CD4-positive, alpha-beta T cell treated with Interleukin-2 at 100 ng/mL for 4 hours (primary cell): ENCODE measurements at regions not wholly inside any gene's neighbourhood (a gene's known extent, or its start where the extent isn't known, plus 50 kb on each side); places are given as distances from the start of the nearest gene placed in this dataset.

Experiments
- DNase-seq: peaks from one replicate; pipeline ENCODE4 v3.0.0-alpha.2; 2020; ENCODE audit warnings: low spot score

DNA sequence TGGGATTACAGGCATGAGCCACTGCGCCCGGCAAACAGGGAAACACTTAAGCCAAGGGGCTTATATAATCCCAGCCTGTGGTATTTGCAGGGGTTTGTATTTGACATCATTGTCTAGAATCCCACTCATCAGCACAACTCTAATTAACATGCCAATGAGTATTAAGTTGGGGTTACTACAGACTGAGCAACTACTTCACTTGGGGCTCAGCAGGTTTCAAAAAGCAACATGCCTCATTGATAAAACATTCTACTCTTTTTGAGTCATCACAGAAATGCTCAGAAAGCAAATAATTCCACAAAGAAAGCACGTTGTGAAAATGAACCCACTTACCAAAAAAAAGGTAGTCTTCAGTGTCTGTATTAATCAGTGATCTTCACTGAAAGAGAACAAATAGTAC is 236.9 kb upstream of the CELF2 start:
- DNase-seq, result no peak

DNA sequence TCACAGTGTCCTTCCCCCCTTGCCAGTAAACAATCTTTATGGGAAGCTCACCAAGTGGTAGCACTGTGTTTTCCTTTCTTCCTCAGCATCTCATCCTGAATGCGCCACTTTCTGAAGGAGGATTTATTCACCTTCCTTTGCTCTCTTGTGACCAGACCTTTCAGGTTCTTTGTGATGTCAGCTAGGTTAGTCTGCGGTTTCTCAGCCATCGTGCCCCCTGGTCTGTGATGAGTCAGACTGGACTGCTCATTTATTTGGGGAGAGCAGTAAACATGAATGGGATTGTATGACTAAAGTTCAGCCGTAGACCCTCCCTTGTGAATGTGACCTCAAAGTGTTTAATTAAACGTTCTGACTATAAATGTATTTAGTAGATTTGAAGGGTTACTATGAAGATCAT is 235.1 kb upstream of the CELF2 start:
- no peak for DNase-seq

DNA sequence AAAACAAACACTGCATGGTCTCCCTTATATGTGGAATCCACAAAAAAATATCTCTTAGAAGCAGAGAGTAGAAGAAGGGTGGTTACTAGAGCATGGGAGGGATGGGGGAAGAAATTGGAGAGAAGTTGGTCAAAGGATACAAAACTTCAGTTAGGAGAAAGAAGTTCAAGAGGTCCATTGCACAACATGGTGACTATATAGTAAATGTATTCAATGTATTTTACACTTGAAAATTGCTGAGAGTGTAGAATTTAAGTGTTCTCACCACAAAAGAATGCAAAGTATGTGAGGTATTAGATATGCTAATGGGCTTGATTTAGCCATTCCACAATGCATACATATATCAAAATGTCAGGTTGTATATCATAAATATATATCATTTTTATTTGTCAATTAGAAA is 232.0 kb upstream of the CELF2 start:
- no peak for DNase-seq

DNA sequence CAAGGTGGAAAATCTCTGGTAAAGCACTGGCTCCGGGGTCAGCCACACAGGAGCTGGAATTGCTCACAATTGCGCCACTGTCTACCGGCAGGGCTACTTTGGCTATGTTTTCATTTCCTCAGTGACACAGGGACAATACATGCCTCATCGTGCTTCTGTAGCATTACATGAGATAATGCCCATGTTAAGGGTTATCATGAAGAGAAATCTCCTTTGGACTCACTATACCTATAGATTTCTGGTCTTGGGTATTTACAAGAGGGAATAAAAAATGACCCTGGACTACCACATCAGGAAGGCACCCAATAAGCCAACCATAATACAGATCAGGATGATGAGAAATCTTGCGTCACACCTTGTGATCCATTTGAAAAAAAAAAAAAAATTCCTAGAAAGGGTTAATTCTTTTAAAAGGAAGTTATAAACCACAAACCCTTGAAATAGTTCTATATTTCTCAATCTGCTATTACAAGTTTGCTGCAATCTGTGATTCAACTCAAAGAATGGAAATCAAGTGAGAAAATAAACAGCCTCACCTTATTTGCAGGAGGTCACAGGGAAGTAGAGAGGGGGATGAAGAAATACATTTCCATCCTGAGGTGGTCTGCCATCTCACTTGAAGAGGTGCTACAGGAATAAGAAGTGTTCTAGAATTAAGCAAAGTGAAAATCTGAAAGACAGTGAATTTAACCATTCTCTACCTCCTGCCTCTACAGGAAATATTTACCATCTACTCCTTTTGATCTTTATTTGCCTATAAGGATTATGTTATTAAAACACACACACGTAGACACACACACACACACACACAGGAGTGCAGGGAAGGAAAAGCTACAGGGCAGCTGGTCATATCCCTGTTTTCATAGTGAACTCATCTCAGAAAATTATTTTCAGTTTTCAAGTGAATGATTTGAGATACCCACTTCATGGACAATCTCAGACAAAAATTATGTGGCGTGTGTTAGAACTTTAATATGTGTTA is 231.3 kb upstream of the CELF2 start:
- no peak for DNase-seq

DNA sequence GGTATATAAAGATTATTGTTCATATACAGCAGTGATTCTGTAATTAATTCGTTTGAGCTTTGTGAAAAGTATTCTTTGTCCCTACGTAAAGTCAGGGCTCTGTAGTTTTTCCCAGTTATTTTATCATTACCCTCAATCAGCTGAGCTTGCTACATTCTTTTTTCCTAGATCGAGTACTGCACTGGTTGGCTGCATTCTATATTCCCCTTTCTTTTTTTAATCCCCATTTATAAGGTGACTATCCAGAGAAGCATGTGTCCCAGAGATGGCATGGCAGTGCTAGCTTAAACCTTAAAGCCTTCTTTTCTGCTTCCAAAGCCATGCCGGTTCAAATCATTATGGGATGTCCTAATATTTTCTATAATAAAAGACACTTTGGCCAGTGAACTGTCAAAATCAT is 230.1 kb upstream of the CELF2 start:
- DNase-seq, result no peak

DNA sequence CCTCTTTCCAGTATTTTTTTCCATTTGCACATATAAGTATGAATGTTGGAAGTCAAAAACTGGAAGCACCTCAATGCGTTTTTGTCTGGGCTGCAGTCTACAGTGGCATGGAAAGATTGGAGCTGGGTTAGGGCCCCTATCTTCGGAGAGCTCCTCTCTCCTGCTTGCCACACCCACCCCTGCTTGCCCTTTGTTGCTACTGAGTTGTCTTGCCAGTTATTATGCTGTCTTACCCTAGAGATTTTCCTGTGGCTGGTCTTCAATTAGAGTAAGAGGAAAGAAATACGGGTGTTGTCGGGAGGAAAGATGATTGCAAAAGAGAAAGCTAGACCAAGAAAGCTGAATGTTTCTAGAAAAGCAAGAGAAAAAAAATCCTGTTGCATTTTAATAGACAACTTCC is 228.9 kb upstream of the CELF2 start:
- no peak for DNase-seq

DNA sequence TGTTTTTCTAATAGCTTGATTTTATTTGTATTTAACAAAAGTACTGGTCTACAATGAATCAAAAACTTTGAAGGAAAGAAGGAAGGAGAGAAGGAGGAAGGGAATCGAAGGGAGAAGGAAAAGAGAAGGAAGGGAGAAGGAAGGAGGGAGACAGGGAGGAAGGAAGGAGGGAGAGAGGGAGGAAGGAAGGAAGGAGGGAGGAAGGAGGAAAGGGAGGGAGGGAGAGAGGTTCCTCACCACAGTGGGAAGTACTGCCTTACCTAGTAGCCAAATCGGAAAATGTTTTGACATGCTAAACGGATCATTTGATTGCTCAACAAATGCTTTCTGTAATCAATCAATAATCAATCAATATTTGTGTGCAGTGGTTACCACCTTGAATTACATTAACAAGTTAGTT is 225.8 kb upstream of the CELF2 start:
- DNase-seq, result no peak

DNA sequence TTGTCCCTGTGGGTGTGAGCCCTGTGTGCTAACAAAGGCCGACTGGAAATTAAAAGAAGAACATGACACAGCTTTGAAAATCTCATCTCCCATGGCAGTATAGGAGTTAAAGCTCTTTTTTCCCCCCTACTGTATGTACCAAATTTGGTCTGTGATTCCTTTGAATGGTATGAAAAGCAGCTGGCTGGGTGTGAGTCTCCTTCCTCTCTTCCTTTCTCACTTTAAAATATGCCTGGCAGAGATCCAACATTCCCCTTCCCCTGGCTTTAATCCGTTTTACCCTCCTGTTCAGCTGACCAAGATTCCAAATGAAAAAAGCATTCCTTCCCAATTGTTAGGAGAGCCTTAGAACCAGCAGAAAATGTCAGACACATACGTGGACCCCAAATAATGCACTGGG is 225.0 kb upstream of the CELF2 start:
- DNase-seq, result no peak

DNA sequence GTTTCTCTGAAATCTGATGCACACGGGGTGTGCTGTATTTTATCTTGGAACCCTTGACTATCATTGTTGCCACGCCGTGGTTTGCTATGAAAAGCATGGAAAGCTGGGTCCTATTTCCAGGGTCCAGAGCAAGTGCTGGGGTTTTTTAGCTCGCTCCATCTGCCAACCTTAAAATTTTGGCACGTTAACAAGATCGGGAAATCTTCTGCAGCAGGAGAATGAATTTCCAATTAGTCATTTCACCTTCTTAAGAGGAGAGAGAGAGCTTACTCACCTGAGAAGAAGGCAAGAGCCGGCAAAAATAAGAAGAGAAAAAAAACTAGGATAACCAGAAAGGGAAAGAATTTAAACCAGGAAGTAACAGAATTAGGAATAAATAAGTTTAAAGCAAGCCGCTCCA is 223.6 kb upstream of the CELF2 start:
- DNase-seq, result no peak

DNA sequence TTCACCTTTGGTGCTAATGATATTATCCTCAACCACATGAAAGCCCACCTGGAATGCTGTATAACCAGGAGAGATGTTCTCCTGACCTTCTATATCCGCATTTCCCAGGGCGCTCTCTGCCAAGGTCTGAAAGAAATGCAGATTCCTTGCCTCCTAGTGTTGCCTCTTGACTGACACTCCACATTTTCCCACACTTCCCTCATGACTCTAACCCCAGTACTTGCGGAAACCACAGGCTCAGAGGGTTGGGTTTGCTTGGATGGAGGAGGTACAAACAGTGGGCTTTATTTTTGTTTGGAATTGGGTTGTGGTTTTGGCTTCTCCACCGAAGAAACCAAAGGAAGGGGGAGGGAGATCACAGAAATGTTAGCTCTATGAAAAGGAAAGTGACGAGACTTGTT is 222.9 kb upstream of the CELF2 start:
- DNase-seq, result no peak

DNA sequence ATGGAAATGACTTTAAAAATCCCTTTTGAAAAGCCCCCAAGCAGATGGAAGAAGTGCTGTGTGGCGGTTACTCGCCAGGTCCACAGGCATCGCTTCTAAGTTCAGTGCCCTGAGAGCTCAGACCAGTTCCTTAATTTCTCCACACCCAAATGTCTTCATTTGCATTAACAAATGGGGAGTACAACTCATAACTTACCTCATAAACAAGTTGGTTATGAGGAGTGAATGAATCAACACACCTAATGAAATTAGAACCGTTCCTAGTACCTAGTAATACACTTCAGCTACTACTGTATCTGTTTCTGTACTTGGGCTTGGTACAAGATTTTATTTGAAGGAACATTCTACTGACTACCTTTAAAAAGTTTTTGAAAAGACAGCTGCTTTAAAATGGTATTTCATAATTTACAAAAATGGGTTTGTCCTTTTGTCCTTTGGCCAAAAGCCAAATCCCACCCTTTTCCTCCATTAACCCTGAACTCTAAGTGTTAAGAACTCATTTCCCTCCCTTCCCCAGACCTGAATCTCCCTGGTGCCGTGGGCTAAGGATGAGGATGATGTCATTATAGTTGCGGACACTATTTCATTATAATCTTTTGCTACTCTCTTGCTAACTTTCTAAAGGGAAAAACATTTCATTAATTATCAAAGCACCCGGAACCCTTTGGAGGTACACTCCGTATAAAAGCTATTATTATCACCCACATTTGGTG is 221.5 kb upstream of the CELF2 start:
- no peak for DNase-seq

DNA sequence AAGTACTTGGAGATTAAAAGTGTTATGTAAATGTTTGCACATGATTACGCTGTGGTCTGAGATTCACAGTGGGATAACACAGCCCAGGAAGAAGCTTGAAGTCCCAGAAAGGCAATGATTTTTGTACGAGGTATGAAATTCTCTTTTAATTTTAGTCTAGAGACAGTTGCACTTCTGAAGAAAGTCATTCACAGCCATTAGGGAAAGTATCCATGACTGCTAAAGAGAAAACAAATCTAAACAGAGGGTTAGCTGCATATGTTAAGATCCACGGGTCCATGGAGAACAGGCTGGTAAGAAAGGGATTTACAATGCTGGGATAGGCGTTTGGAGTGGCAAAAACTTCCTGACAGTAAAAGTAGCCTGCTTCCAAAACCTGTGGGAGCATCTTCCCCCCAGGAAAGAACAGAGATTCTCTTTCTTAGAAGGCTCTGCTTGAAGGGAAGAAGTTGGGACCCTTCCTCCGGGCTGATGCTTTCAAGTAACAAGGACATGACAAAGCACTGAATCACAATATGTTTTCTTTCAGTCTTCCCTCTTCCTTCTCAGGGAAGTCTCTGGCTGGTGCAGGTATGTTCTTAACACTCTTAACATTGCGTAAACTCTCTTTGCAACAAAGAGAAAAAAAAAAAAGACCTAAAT is 220.8 kb upstream of the CELF2 start:
- no peak for DNase-seq

DNA sequence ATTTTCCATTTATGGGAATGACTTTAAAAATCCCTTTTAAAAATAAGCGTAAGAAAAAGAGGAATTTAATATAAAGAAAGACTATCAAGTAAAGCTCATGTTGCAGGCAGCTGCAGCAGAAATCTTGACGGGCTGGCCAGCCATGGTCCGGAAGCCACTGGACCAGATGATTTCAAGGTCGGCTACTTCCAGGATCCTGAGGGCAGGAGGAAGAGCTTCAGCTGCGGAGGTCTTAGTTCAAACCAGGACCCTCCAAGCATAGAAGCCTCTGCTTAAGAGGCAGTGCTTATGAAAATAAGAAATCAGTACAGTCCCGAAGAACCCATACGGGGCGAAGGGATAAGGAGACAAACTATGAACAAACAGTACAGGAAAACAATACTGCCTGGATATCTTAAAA is 220.2 kb upstream of the CELF2 start:
- DNase-seq, result no peak

DNA sequence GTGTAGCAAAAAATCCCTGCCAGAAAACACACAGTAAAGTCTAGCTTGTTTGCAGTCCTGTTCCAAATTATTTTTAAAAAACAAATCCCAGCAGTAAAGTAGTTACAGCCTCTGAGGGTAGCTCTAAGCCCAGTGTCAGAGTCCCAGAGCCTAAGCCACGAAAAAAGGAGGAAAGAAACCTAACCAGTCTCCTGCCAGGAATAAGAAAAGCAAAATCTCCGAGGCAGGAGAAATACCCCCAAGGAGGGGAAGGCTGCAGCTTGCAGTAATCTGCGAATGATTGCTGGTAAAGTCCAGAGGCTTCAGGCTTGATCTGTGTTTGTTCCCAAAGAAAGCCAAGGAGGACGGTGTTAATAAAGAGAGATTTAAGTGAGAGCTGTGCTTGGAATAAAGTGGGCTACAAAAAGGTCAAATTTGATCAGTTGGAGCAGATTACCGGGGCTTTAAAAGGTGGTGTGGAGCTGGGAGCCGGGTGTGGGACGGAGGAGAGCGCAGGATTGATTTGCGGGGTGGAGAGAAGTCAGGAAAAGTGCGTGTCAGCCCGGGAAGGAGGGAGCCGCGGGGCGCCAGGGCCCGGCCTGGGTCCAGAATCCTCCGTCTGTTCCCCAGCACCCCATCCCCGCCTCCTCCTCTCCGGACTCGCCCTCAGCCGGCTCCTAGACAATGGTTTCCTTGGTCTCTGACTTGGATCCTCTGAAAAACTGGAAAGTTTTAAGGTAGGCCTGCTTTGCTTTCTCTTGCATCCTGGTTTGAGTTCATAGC is 219.4 kb upstream of the CELF2 start:
- no peak for DNase-seq

DNA sequence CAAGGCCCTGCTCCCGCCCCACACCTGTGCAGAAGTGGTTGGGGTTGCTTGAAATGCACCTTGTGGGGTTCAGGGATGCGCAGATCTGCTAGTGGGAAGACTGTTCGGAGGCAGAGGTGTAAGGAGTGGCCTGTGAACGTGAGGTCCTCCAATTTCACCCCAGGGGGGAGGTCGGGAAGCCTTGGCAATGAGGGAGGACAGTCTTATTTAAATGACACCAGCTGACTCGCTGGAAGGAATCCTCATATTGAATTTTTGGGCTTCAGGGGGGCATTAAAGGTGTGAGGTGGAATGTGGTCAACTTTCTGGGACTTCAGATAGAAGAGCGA is 218.8 kb upstream of the CELF2 start:
- no peak for DNase-seq

DNA sequence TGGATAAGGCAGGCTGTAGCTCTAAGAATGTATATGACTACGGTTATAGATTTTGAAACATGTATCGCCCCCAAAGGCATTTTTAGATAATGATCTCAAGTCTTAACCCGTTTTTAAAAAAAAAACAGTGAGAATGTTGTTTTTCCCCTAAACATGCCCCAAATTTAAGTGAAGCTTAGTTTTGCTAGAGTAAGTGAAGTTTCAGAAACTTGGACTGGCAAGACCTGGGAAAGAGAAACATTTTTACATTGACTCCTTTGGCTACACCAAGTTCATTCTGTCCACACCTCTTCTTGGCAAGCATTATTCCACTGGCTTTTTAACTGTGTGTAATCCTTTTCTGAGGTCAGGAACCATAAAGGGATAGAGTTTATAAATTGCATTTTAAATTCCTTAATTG is 216.7 kb upstream of the CELF2 start:
- no peak for DNase-seq

DNA sequence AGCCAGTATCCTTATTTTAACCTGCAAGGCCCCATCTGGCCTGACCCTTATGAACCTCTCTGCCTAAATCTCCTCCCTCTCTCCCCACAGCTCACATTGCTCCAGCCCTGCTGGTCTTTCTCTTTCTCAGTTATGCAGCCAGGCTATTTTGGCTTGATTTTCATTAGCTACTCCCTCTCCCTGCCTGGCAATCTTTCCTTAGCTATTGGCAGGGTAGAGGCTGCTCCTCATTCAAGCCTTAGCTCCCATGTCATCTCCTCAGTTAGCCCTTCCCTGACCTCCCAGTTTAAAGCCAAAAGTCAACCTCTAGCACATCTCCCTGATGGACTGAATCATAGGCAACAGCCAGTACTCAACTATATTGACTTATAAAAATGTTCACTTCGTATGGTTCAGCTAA is 214.4 kb upstream of the CELF2 start:
- DNase-seq, result no peak

DNA sequence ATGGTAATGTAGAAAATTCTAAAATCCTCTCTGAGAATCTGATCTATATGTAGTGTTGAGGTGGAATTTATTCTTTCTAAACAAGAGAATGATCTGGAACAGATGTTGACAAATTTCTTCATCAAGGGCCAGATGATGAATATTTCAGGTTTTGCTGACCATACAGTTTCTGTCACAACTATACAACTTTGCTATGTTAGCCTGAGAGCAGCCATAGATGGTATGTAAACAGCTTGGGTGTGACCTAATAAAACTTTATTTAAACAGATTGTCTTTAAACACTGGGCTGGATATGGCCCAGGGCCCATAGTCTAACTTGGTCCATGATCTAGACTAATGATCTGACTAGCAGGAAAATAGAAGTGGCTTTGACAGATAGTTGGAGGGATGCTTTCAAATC is 213.6 kb upstream of the CELF2 start:
- no peak for DNase-seq

DNA sequence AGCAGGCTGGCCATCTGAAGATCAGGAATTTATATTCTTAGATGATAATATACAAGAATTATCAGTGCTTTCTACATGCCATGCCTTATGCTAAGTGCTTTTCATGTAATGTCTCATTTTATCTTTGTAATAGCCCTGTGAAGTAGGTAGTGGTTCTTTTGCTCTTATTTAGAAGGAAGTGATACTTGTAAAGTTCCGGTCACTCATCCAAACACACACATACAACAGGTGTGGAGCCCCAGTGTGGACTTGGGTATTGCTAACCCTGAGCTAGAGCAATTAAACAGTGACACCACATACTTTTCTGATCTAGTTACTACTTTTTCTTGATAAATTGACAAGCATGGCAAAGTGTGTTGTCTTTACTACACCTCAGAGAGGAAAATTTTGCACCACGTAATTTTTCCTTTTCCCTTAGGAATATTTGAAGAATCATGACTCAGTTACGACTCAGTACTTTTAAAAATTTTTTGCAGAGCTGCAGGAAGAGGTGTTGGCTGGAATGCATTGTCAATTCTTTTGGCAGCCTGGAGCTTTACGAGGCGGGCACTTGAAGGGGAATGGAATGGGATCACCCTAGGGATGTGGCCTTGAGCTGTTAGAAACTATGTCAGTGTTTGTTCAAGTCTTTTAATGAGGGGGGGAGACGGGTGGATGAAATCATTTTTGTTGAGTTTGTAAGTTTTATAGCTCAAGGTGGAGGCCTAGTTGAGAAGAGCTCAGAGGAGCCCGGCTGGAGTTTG is 212.5 kb upstream of the CELF2 start:
- DNase-seq, result no peak

DNA sequence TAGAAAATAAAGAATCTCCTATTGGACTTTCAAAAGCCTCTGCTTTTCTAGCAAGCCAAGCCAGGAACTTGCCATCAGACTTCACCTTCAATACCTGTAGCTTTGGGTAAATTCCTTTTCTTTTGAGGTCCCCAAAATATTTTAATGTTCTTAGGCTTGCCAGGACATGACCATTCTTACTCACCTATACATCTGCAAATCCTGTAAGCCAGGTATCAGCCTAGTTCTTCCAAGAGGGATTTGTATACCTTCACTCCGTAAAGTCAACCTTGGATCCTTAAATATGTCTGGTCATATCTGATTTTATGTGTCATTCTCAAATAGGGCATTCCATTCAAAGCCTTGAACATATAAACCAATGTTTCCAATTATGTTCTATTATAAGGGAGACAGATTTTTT is 210.6 kb upstream of the CELF2 start:
- no peak for DNase-seq

DNA sequence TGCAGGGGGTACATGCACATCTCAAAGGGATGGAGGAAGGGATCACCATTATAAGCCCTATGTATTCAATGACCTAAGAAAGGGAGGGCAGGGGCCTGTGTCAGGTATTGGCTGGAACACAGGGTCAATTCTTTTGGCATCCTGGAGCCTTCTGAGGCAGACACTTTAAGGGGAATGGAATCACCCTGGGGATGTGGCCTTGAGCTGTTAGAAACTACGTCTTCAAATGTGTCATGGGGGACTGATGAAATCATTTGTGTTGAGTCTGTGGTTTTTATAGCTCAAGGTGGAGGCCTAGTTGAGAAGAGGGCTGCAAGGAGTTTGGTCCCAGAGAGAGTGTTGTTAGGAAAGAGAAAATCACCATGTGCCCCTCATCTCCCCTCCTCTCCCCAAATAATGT is 206.1 kb upstream of the CELF2 start:
- no peak for DNase-seq

DNA sequence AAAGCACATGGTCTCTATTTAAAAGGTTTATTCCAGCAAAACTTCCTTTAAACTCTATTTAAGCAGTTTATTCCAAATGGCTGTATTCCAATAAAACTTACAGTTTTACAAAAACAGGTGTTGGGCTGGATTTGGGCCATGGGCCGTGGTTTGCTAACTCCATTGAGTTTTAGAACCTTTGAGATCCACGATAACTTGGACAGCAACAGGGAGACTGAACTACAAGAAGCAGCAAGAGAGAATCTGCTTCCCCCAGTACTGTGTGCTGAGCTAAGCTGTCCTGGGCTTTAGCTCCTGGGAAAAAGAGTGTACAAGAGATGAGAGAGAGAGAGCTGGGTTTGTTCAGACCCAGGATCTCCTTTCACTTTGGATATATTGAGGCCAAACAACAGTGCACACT is 204.0 kb upstream of the CELF2 start:
- no peak for DNase-seq
